Adrenal gland (tissue), 5 donors: ENCODE measurements at regions not wholly inside any gene's neighbourhood (a gene's known extent, or its start where the extent isn't known, plus 50 kb on each side); places are given as distances from the start of the nearest gene placed in this dataset.

Experiments used
- POLR2A ChIP-seq, 2 donors: fragments of 450-650 bp; IDR thresholded peaks; one replicate each; pipeline ENCODE4 v1.6.1; 2017; ENCODE audit warnings: antibody characterized with exemption in 2 of 2, mild to moderate bottlenecking in 2 of 2, moderate library complexity in 1 of 2
- TF ChIP-seq, protein P1 (sequence below), 6 experiments: fragments of 450-650 bp in 4 of 6; fragments of 200-600 bp in 2 of 6; sonication (generic) in 1 of 6; IDR thresholded peaks; 1 replicate in 5 of 6; 2 replicates in 1 of 6; pipeline versions ENCODE4 v1.5.1 to v1.8.0; 2016 to 2021; ENCODE audit warnings: antibody characterized with exemption in 6 of 6, mild to moderate bottlenecking in 2 of 6, moderate library complexity in 1 of 6
- donor health status: DM: no; HTN: no; CAD: no.

DNA sequence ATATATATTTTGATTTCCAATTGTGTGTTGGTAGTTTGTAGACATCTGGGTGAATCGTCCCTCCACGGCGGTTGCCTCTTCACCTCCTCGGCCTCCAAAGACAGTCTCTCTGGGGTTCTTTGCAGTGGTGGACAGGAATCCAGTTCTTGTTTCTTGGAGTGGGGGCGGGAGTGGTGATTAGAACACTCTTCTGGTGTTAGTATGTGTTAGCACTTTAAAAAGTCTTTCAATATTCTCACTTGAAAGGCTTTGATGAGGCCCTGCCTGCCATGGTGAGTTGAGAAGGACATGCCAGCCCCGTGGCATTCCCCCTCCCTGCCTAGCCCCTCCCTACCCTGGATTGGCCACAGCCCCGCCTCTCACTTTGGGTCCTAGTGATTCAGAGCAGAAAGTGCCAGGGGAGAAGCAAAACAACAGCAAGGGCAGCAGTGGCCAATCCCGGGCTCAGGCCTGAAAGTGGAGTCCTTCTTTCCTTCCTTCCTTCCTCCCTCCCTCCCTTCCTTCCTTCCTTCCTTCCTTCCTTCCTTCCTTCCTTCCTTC lies 316.8 kb upstream of the HS6ST1 start:
- TF ChIP-seq, protein P1, sequence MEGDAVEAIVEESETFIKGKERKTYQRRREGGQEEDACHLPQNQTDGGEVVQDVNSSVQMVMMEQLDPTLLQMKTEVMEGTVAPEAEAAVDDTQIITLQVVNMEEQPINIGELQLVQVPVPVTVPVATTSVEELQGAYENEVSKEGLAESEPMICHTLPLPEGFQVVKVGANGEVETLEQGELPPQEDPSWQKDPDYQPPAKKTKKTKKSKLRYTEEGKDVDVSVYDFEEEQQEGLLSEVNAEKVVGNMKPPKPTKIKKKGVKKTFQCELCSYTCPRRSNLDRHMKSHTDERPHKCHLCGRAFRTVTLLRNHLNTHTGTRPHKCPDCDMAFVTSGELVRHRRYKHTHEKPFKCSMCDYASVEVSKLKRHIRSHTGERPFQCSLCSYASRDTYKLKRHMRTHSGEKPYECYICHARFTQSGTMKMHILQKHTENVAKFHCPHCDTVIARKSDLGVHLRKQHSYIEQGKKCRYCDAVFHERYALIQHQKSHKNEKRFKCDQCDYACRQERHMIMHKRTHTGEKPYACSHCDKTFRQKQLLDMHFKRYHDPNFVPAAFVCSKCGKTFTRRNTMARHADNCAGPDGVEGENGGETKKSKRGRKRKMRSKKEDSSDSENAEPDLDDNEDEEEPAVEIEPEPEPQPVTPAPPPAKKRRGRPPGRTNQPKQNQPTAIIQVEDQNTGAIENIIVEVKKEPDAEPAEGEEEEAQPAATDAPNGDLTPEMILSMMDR (IDR thresholded peaks at IDR 0.05), result no peak
- TF ChIP-seq POLR2A (IDR thresholded peaks at IDR 0.05), result no peak
